Heart right ventricle (tissue), 16 donors: ENCODE measurements at regions not wholly inside any gene's neighbourhood (a gene's known extent, or its start where the extent isn't known, plus 50 kb on each side); places are given as distances from the start of the nearest gene placed in this dataset.

ENCODE experiments used
- ATAC-seq, 8 donors: fragments of 200-7000 bp; cut with Tn5 transposase; one replicate each; pipeline ENCODE4 v1.9.1; 2020; ENCODE audit warnings: mild to moderate bottlenecking in 8 of 8, moderate library complexity in 8 of 8, moderate number of reproducible peaks in 1 of 8
- DNase-seq, 2 donors: peaks; one replicate each; pipeline ENCODE4 v3.0.0-alpha.2; 2020
- H3K27ac ChIP-seq, 10 donors: fragments of 200-600 bp; sonication (generic) in 2 of 10; one replicate each; pipeline versions ENCODE4 v1.5.0 to v1.8.0; 2020 to 2022; ENCODE audit warnings: mild to moderate bottlenecking in 3 of 10
- H3K27me3 ChIP-seq, 7 donors: fragments of 200-600 bp; one replicate each; pipeline ENCODE4 v1.8.0; 2021 to 2022; ENCODE audit warnings: mild to moderate bottlenecking in 2 of 7
- H3K36me3 ChIP-seq, 9 donors: fragments of 200-600 bp; sonication (generic) in 1 of 9; one replicate each; pipeline versions ENCODE4 v1.5.0 to v1.8.0; 2020 to 2022; ENCODE audit warnings: mild to moderate bottlenecking in 2 of 9
- H3K4me1 ChIP-seq, 9 donors: fragments of 200-600 bp; sonication (generic) in 1 of 9; one replicate each; pipeline versions ENCODE4 v1.5.0 to v1.8.0; 2020 to 2022; ENCODE audit warnings: mild to moderate bottlenecking in 4 of 9
- H3K4me3 ChIP-seq, 10 donors: fragments of 200-600 bp; sonication (generic) in 2 of 10; one replicate each; pipeline versions ENCODE4 v1.5.0 to v1.8.0; 2020 to 2022; ENCODE audit warnings: mild to moderate bottlenecking in 7 of 10, moderate library complexity in 2 of 10
- H3K9me3 ChIP-seq, 11 donors: fragments of 200-600 bp in 10 of 11; sonication (generic) in 2 of 11; one replicate each; pipeline versions ENCODE4 v1.5.0 to v1.8.0; 2013 to 2022; ENCODE audit warnings: mild to moderate bottlenecking in 2 of 11, control low read depth in 1 of 11, moderate library complexity in 1 of 11
- CTCF ChIP-seq, 9 donors: fragments of 200-600 bp; sonication (generic) in 2 of 9; IDR thresholded peaks; one replicate each; pipeline versions ENCODE4 v1.5.0 to v1.8.0; 2021 to 2022; ENCODE audit warnings: antibody characterized with exemption in 9 of 9, mild to moderate bottlenecking in 5 of 9, moderate library complexity in 1 of 9
- WGBS, 2 donors: extraction: QIAGEN DNeasy Blood & Tissue Kit; methylation state at CpG; one replicate each; pipeline ENCODE4 v1.1.7; 2013; ENCODE audit warnings: inconsistent platforms in 1 of 2; 5-methylcytosine and 5-hydroxymethylcytosine counted together
- intact Hi-C, 10 donors: fragments of 100-400 bp; cut with DNase I; formaldehyde crosslinking; loops; one replicate each; pipeline versions ENCODE4 v1.11.1 to v1.14.2; 2022
- donor health status: Arrhythmogenic right ventricular cardiomyopathy.
- donor health status: ischemic (EF 13 %, LVEDD 7.1; RV severe dilation, severe dysfunction).
- donor health status: healthy with polysubstance abuse.
- donor health status: DM: no; HTN: yes; CAD: no.
- donor health status: DM: no; HTN: no; CAD: no.
- donor health status: ischemic (EF 25% LVEDD 6.9; RV normal size, moderate dysfunction).
- donor health status: ischemic (EF 25% LVEDD 5.7; RV mildly dilated, moderate dysfunction).
- donor health status: healthy.
- donor health status: DM: yes; HTN: yes; CAD: no.
- donor health status: Ischemic cardiomyopathy.
- donor health status: ischemic (EF 35%, LVEDD 5.7; RV mildly dilated, moderate dysfunction).
- donor health status: nonischemic (EF 11% LVEDD 7.7; RV severe dilation, severe dysfunction).
- donor health status: DM: yes; HTN: yes; CAD: no.
- donor health status: PGD.
- donor health status: ischemic (EF 29% LVEDD 5.4; RV normal size, mild dysfunction).
- donor health status: nonischemic (EF 23%, LVEDD 6.1; RV moderate dilation, normal function).

GRCh38 chr9:90956026-90956810, 154.6 kb downstream of the SYK start:
- ATAC-seq, result no peak
- no peak overlapping the region for H3K4me3 ChIP-seq
- intact Hi-C loops, result no loop called here
- H3K4me1 ChIP-seq, result no peaks in the 10 kb centered on the region
- no peaks in the 10 kb centered on the region for H3K9me3 ChIP-seq
- no peak for DNase-seq
- no peak overlapping the region for H3K27ac ChIP-seq
- 79 to 84% methylated on average over 9 of the region's 9 CpGs for WGBS, 2 donors
- H3K27me3 ChIP-seq, result peaks cover 0 to 9% (median 7%) of the 10 kb centered on the region in 7 donors
- no peaks in the 10 kb centered on the region for H3K36me3 ChIP-seq
- TF ChIP-seq CTCF (IDR thresholded peaks at IDR 0.05), result no peak

GRCh38 chr9:90958328-90958727, 156.7 kb downstream of the SYK start:
- ATAC-seq, result no peak
- Histone ChIP-seq H3K4me3 (no peak overlapping the region), H3K27me3 (peaks cover 0 to 28% (median 11%) of the 10 kb centered on the region in 7 donors), H3K36me3 (no peaks in the 10 kb centered on the region), H3K9me3 (no peaks in the 10 kb centered on the region), H3K27ac (no peak overlapping the region), H3K4me1 (no peaks in the 10 kb centered on the region)
- intact Hi-C loops, result no loop called here
- no peak for TF ChIP-seq CTCF (IDR thresholded peaks at IDR 0.05)
- DNase-seq, result no peak
- WGBS, 2 donors, result 85 to 94% methylated on average over 2 of the region's 2 CpGs

- WGBS, 2 donors, result 67 to 77% methylated on average over 5 of the region's 5 CpGs
- no peak overlapping the region for H3K4me3 ChIP-seq
- peaks cover 0 to 38% (median 24%) of the 10 kb centered on the region in 7 donors for H3K27me3 ChIP-seq
- H3K4me1 ChIP-seq, result peaks cover 0 to 8% (median 0%) of the 10 kb centered on the region in 9 donors
- intact Hi-C loops, result loop anchor here in 1 of 10 donors (5.0 kb wide), 1 partner anchor 39 kb away; no protein-coding TSS in a partner anchor
- DNase-seq (no peak), ATAC-seq (no peak)
- no peak overlapping the region for H3K27ac ChIP-seq
- TF ChIP-seq CTCF (IDR thresholded peaks at IDR 0.05), result no peak
- H3K36me3 ChIP-seq, result no peaks in the 10 kb centered on the region
- no peaks in the 10 kb centered on the region for H3K9me3 ChIP-seq
Measured at GRCh38 chr9:90960941-90961340, 159.3 kb downstream of the SYK start.

GRCh38 chr9:90961375-90961774, 159.8 kb downstream of the SYK start:
- H3K9me3 ChIP-seq, result no peaks in the 10 kb centered on the region
- H3K36me3 ChIP-seq, result no peaks in the 10 kb centered on the region
- WGBS, 2 donors, result 27 to 33% methylated on average over 10 of the region's 10 CpGs
- no peak overlapping the region for H3K4me3 ChIP-seq
- DNase-seq (peak in 1 of 2 donors; percentile 30), ATAC-seq (peak in 4 of 8 donors; percentile 19 to 63 (median 40))
- TF ChIP-seq CTCF (IDR thresholded peaks at IDR 0.05), result no peak
- peaks cover 0 to 8% (median 0%) of the 10 kb centered on the region in 9 donors for H3K4me1 ChIP-seq
- H3K27ac ChIP-seq, result no peak overlapping the region
- H3K27me3 ChIP-seq, result peaks cover 0 to 38% (median 24%) of the 10 kb centered on the region in 7 donors
- intact Hi-C loops, result loop anchor here in 1 of 10 donors (5.0 kb wide), 1 partner anchor 39 kb away; no protein-coding TSS in a partner anchor
